ENCODE measurements at regions not wholly inside any gene's neighbourhood (a gene's known extent, or its start where the extent isn't known, plus 50 kb on each side); places are given as distances from the start of the nearest gene placed in this dataset.

DNA sequence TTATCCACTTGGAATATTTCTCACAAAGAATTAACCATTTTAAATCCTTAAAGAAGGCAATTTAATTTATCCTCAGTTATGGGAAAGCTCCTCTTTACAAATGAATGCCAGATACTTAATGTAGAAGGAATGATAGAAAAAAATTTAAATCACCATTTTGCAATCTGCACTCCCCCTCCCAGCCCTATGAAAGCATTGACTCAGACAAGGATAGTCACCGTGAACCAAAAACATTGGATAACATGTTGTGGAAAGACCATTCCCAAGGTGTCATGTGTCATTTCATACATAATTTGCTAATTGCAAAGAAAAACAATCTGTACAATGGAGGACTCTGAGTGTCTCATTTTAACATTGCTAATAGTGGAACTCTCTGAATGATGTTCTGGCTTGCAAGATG, 421.0 kb downstream of the TXNL1 start:
- H3K36me3 ChIP-seq (ENCODE audit: control insufficient read depth, insufficient read depth, low read length): no peaks in the 10 kb centered on the region
- no peak overlapping the region for H3K27ac ChIP-seq (ENCODE audit: low read length)
- DNase-seq (ENCODE audit: low read depth, low spot score) (no peak), ATAC-seq (no peak)
- H3K4me1 ChIP-seq (ENCODE audit: control insufficient read depth, insufficient read depth, low read length): no peaks in the 10 kb centered on the region
- intact Hi-C loops (cut with micrococcal nuclease; ENCODE audit: unreplicated experiment): no loop called here
- no peaks in the 10 kb centered on the region for H3K27me3 ChIP-seq (ENCODE audit: control insufficient read depth, insufficient read depth, low read length)
- CTCF ChIA-PET: no interaction called here
- POLR2A ChIA-PET: no interaction called here
- in situ Hi-C loops (cut with HindIII; ENCODE audit: low pct_unique_long_range_greater_than_20kb, low sequenced_read_pairs): no loop called here
- H3K9me3 ChIP-seq (ENCODE audit: control insufficient read depth, insufficient read depth, low read depth, low read length): no peaks in the 10 kb centered on the region
- BruUV-seq (replicated peaks): no TSS peak
- H3K4me3 ChIP-seq (ENCODE audit: low read depth in 2 of 2, low read length in 2 of 2): no peak overlapping the region
- TF ChIP-seq POLR2AphosphoS5 (IDR thresholded peaks at IDR 0.05; ENCODE audit: low read depth, low read length): no peak
- no peak for TF ChIP-seq REST (IDR thresholded peaks at IDR 0.05; ENCODE audit: insufficient read depth in 1 of 2, low read depth in 2 of 2, low read length in 1 of 2)
- TF ChIP-seq SIN3A (IDR thresholded peaks at IDR 0.05; ENCODE audit: borderline replicate concordance, insufficient read depth, low read depth, low read length): no peak
- no peak for TF ChIP-seq TCF7L2 (IDR thresholded peaks at IDR 0.05; ENCODE audit: low read depth, low read length)
- TF ChIP-seq, protein P1, sequence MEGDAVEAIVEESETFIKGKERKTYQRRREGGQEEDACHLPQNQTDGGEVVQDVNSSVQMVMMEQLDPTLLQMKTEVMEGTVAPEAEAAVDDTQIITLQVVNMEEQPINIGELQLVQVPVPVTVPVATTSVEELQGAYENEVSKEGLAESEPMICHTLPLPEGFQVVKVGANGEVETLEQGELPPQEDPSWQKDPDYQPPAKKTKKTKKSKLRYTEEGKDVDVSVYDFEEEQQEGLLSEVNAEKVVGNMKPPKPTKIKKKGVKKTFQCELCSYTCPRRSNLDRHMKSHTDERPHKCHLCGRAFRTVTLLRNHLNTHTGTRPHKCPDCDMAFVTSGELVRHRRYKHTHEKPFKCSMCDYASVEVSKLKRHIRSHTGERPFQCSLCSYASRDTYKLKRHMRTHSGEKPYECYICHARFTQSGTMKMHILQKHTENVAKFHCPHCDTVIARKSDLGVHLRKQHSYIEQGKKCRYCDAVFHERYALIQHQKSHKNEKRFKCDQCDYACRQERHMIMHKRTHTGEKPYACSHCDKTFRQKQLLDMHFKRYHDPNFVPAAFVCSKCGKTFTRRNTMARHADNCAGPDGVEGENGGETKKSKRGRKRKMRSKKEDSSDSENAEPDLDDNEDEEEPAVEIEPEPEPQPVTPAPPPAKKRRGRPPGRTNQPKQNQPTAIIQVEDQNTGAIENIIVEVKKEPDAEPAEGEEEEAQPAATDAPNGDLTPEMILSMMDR (IDR thresholded peaks at IDR 0.05): no peak

- no peak for TF ChIP-seq TCF7L2 (IDR thresholded peaks at IDR 0.05; ENCODE audit: low read depth, low read length)
- TF ChIP-seq, protein P1 (IDR thresholded peaks at IDR 0.05): no peak
- no peak for TF ChIP-seq REST (IDR thresholded peaks at IDR 0.05; ENCODE audit: insufficient read depth in 1 of 2, low read depth in 2 of 2, low read length in 1 of 2)
- no peak for TF ChIP-seq POLR2AphosphoS5 (IDR thresholded peaks at IDR 0.05; ENCODE audit: low read depth, low read length)
- no peak for TF ChIP-seq SIN3A (IDR thresholded peaks at IDR 0.05; ENCODE audit: borderline replicate concordance, insufficient read depth, low read depth, low read length)
- ATAC-seq (no peak), DNase-seq (ENCODE audit: low read depth, low spot score) (no peak)
- no peaks in the 10 kb centered on the region for H3K27me3 ChIP-seq (ENCODE audit: control insufficient read depth, insufficient read depth, low read length)
- in situ Hi-C loops (cut with HindIII; ENCODE audit: low pct_unique_long_range_greater_than_20kb, low sequenced_read_pairs): no loop called here
- ChIA-PET POLR2A (no interaction called here), CTCF (no interaction called here)
- H3K4me1 ChIP-seq (ENCODE audit: control insufficient read depth, insufficient read depth, low read length): no peaks in the 10 kb centered on the region
- no peaks in the 10 kb centered on the region for H3K9me3 ChIP-seq (ENCODE audit: control insufficient read depth, insufficient read depth, low read depth, low read length)
- no peak overlapping the region for H3K27ac ChIP-seq (ENCODE audit: low read length)
- H3K4me3 ChIP-seq (ENCODE audit: low read depth in 2 of 2, low read length in 2 of 2): no peak overlapping the region
- intact Hi-C loops (cut with micrococcal nuclease; ENCODE audit: unreplicated experiment): no loop called here
- no peaks in the 10 kb centered on the region for H3K36me3 ChIP-seq (ENCODE audit: control insufficient read depth, insufficient read depth, low read length)
- no TSS peak for BruUV-seq (replicated peaks)
These were observed 423.7 kb downstream of the TXNL1 start for GRCh38 chr18:56214706-56215105.

Measured in Panc1 (cell line).